ENCODE measurements at regions not wholly inside any gene's neighbourhood (a gene's known extent, or its start where the extent isn't known, plus 50 kb on each side); places are given as distances from the start of the nearest gene placed in this dataset.
"Not testable (repeated sequence)": the region's sequence is repeated elsewhere in the genome, so short reads cannot be mapped to it uniquely, and the experiment has no call there.

DNA sequence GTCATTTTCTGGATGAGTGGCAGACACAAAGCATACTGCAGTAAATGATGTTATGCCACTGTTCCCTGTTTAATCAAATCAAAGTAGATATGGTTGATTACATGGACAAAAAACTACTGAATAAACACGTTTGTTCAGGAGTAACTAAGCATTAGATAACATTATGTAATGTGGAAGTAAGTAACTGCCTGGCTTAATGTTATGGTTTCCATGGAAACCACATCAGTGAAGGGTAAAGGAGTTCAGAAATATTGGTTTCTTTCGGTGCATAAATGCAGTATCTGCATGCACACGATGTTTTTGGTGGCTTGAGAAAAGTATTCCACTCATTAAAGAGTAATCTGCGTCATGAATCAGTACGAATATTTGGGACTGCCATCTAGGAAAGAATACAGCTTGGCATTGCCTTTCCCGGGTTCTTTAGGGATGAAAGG lies 131.3 kb upstream of the PRKCQ start:
- TF ChIP-seq POLR2A (IDR thresholded peaks at IDR 0.05): no peak
- no peak for TF ChIP-seq POLR2AphosphoS5 (IDR thresholded peaks at IDR 0.05)
- TF ChIP-seq EP300 (IDR thresholded peaks at IDR 0.05; ENCODE audit: low read depth): no peak
- no peak for TF ChIP-seq CTCF (IDR thresholded peaks at IDR 0.05)
- H3K36me3 ChIP-seq: no peaks in the 10 kb centered on the region
- intact Hi-C loops (cut with DNase I; ENCODE audit: low total_unique reads) (no loop called here), in situ Hi-C loops (cut with MboI; ENCODE audit: low pct_ligation_motif_present in 1 of 4, low pct_unique_long_range_greater_than_20kb in 1 of 4, low sequenced_read_pairs in 3 of 4) (no loop called here)
- no peaks in the 10 kb centered on the region for H3K4me1 ChIP-seq
- no peak for DNase-seq
- H3K4me3 ChIP-seq: no peak overlapping the region
- WGBS, 2 donors (ENCODE audit: low coverage in 1 of 2): 63 to 64% methylated on average over 5 to 6 of the region's 6 CpGs
- H3K9me3 ChIP-seq: no peaks in the 10 kb centered on the region
- no peak overlapping the region for H3K27ac ChIP-seq
- peaks cover 4% of the 10 kb centered on the region for H3K27me3 ChIP-seq

DNA sequence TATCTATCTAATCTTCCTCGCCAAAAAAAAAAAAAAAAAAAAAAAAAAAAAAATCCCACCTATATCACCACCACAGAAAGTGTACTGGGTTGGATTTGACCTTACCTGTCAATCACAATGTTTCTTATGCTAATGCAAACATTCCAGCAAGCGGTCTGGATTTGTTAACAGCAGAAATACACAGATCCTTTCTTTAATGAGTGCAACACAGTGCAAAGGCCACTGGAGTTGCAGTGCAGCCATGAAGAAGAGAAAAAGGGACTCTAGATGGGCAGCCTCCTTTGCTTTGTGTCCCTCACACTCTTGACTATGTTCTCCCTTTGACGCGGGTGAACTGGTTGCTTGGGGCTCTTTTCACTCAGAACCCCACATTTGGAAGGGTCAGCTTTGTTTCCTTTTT lies 127.3 kb upstream of the PRKCQ start:
- no peaks in the 10 kb centered on the region for H3K9me3 ChIP-seq

GRCh38 chr10:6706725-6707124 lies 126.6 kb upstream of the PRKCQ start:
- 64 to 66% methylated on average over 3 to 4 of the region's 4 CpGs for WGBS, 2 donors (ENCODE audit: low coverage in 1 of 2)
- in situ Hi-C loops (cut with MboI; ENCODE audit: low pct_ligation_motif_present in 1 of 4, low pct_unique_long_range_greater_than_20kb in 1 of 4, low sequenced_read_pairs in 3 of 4): no loop called here
- DNase-seq: no peak
- no peak overlapping the region for H3K4me3 ChIP-seq
- H3K9me3 ChIP-seq: no peaks in the 10 kb centered on the region
- no peaks in the 10 kb centered on the region for H3K36me3 ChIP-seq
- TF ChIP-seq POLR2AphosphoS5 (IDR thresholded peaks at IDR 0.05) (no peak), POLR2A (IDR thresholded peaks at IDR 0.05) (no peak), EP300 (IDR thresholded peaks at IDR 0.05; ENCODE audit: low read depth) (no peak), CTCF (IDR thresholded peaks at IDR 0.05) (no peak)
- H3K27ac ChIP-seq: no peak overlapping the region
- intact Hi-C loops (cut with DNase I; ENCODE audit: low total_unique reads): no loop called here
- no peaks in the 10 kb centered on the region for H3K4me1 ChIP-seq
- peaks cover 4% of the 10 kb centered on the region for H3K27me3 ChIP-seq

More for the DNA sequence above, 127.3 kb upstream of the PRKCQ start:
- DNase-seq: no peak
- in situ Hi-C loops (cut with MboI; ENCODE audit: low pct_ligation_motif_present in 1 of 4, low pct_unique_long_range_greater_than_20kb in 1 of 4, low sequenced_read_pairs in 3 of 4): no loop called here
- Histone ChIP-seq H3K4me1 (no peaks in the 10 kb centered on the region), H3K27ac (no peak overlapping the region), H3K27me3 (peaks cover 4% of the 10 kb centered on the region), H3K4me3 (no peak overlapping the region), H3K36me3 (no peaks in the 10 kb centered on the region)
- intact Hi-C loops (cut with DNase I; ENCODE audit: low total_unique reads): no loop called here
- 64 to 75% methylated on average over 3 to 4 of the region's 4 CpGs for WGBS, 2 donors (ENCODE audit: low coverage in 1 of 2)
- TF ChIP-seq EP300 (IDR thresholded peaks at IDR 0.05; ENCODE audit: low read depth) (no peak), POLR2AphosphoS5 (IDR thresholded peaks at IDR 0.05) (no peak), POLR2A (IDR thresholded peaks at IDR 0.05) (no peak), CTCF (IDR thresholded peaks at IDR 0.05) (no peak)

GRCh38 chr10:6704896-6705295 lies 124.8 kb upstream of the PRKCQ start:
- Histone ChIP-seq H3K4me3 (no peak overlapping the region), H3K36me3 (no peaks in the 10 kb centered on the region), H3K4me1 (no peaks in the 10 kb centered on the region), H3K27me3 (peaks cover 4% of the 10 kb centered on the region), H3K27ac (no peak overlapping the region), H3K9me3 (no peaks in the 10 kb centered on the region)
- intact Hi-C loops (cut with DNase I; ENCODE audit: low total_unique reads) (no loop called here), in situ Hi-C loops (cut with MboI; ENCODE audit: low pct_ligation_motif_present in 1 of 4, low pct_unique_long_range_greater_than_20kb in 1 of 4, low sequenced_read_pairs in 3 of 4) (no loop called here)
- WGBS, 2 donors (ENCODE audit: low coverage in 1 of 2): 86 to 100% methylated on average over 1 of the region's 1 CpG
- TF ChIP-seq POLR2AphosphoS5 (IDR thresholded peaks at IDR 0.05) (no peak), EP300 (IDR thresholded peaks at IDR 0.05; ENCODE audit: low read depth) (no peak), CTCF (IDR thresholded peaks at IDR 0.05) (no peak), POLR2A (IDR thresholded peaks at IDR 0.05) (no peak)
- DNase-seq: no peak

GRCh38 chr10:6702833-6703232 lies 122.8 kb upstream of the PRKCQ start:
- H3K4me3 ChIP-seq; H3K27me3 ChIP-seq; DNase-seq; H3K9me3 ChIP-seq; H3K27ac ChIP-seq; intact Hi-C loops (cut with DNase I; ENCODE audit: low total_unique reads); H3K4me1 ChIP-seq; in situ Hi-C loops (cut with MboI; ENCODE audit: low pct_ligation_motif_present in 1 of 4, low pct_unique_long_range_greater_than_20kb in 1 of 4, low sequenced_read_pairs in 3 of 4); H3K36me3 ChIP-seq: not testable (repeated sequence)
- 89% methylated on average over 2 of the region's 2 CpGs; no CpG with 5 or more reads in 1 of the 2 donors for WGBS, 2 donors (ENCODE audit: low coverage in 1 of 2)

Measured in transverse colon (tissue), 4 donors.